Stomach (tissue), 4 donors: ENCODE measurements at regions not wholly inside any gene's neighbourhood (a gene's known extent, or its start where the extent isn't known, plus 50 kb on each side); places are given as distances from the start of the nearest gene placed in this dataset.

Experiments
- CTCF ChIP-seq, 7 experiments: fragments of 450-650 bp in 4 of 7; fragments of 200-600 bp in 3 of 7; sonication (generic) in 3 of 7; IDR thresholded peaks; one replicate each; pipeline ENCODE4 v1.5.1; 2016 to 2019; ENCODE audit warnings: antibody characterized with exemption in 7 of 7, control low read depth in 2 of 7, mild to moderate bottlenecking in 1 of 7
- POLR2A ChIP-seq, 4 donors: fragments of 450-650 bp; IDR thresholded peaks; one replicate each; pipeline ENCODE4 v1.6.1; 2016; ENCODE audit warnings: antibody characterized with exemption in 4 of 4, control low read depth in 2 of 4, mild to moderate bottlenecking in 1 of 4, moderate library complexity in 1 of 4
- POLR2AphosphoS5 ChIP-seq, 3 donors: sonication (generic); formaldehyde crosslinking; IDR thresholded peaks; one replicate each; pipeline ENCODE4 v1.6.1; 2016; ENCODE audit warnings: antibody characterized with exemption in 3 of 3

GRCh38 chr1:164999146-164999545, 357.4 kb downstream of the LMX1A start:
- TF ChIP-seq CTCF (IDR thresholded peaks at IDR 0.05) (no peak), POLR2AphosphoS5 (IDR thresholded peaks at IDR 0.05) (no peak), POLR2A (IDR thresholded peaks at IDR 0.05) (no peak)
